Osteoblast (primary cell): ENCODE measurements at regions not wholly inside any gene's neighbourhood (a gene's known extent, or its start where the extent isn't known, plus 50 kb on each side); places are given as distances from the start of the nearest gene placed in this dataset.

ENCODE experiments used
- DNase-seq: peaks from one replicate; pipeline ENCODE4 v3.0.0; 2011; ENCODE audit warnings: low spot score, mixed read lengths; ENCODE audit not compliant: insufficient read length; ENCODE audit errors: missing footprints
- H2AFZ ChIP-seq: 2 replicates; pipeline ENCODE4 v1.6.0; 2011; ENCODE audit warnings: mild to moderate bottlenecking, low read length
- H3K27ac ChIP-seq: 2 replicates; pipeline ENCODE4 v1.5.1; 2011; ENCODE audit warnings: mild to moderate bottlenecking, low read depth, low read length, moderate library complexity
- H3K27me3 ChIP-seq: 2 replicates; pipeline ENCODE4 v1.6.0; 2012; ENCODE audit warnings: mild to moderate bottlenecking, control low read depth, inconsistent platforms, low read length, moderate library complexity; ENCODE audit not compliant: insufficient read depth
- H3K36me3 ChIP-seq: 2 replicates; pipeline ENCODE4 v1.5.1; 2011; ENCODE audit warnings: mild to moderate bottlenecking, low read length, control low read depth, moderate library complexity; ENCODE audit not compliant: insufficient read depth
- H3K4me1 ChIP-seq: 2 replicates; pipeline ENCODE4 v1.5.1; 2011; ENCODE audit warnings: mild to moderate bottlenecking, low read length, control low read depth, moderate library complexity; ENCODE audit not compliant: insufficient read depth
- H3K4me2 ChIP-seq: 2 replicates; pipeline ENCODE4 v1.6.0; 2011; ENCODE audit warnings: mild to moderate bottlenecking, low read length; ENCODE audit not compliant: insufficient read depth
- H3K4me3 ChIP-seq: fragments of 200-600 bp; sonication (generic); 3 replicates; pipeline ENCODE4 v1.5.1; 2012; ENCODE audit warnings: mild to moderate bottlenecking, low read length, inconsistent platforms; ENCODE audit not compliant: insufficient read depth
- H3K79me2 ChIP-seq: 2 replicates; pipeline ENCODE4 v1.6.0; 2012; ENCODE audit warnings: mild to moderate bottlenecking, low read length, control low read depth, inconsistent platforms; ENCODE audit not compliant: insufficient read depth
- H3K9me3 ChIP-seq: 2 replicates; pipeline ENCODE4 v1.5.1; 2011; ENCODE audit warnings: low read depth, low read length, control low read depth
- H4K20me1 ChIP-seq: 2 replicates; pipeline ENCODE4 v1.6.0; 2012; ENCODE audit warnings: mild to moderate bottlenecking, low read length, control low read depth; ENCODE audit not compliant: insufficient read depth
- CTCF ChIP-seq: IDR thresholded peaks from 2 replicates; pipeline ENCODE4 v1.5.1; 2011; ENCODE audit warnings: mild to moderate bottlenecking, low read depth, low read length, moderate library complexity; ENCODE audit errors: extremely low read depth

- no peaks in the 10 kb centered on the region for H4K20me1 ChIP-seq
- H3K9me3 ChIP-seq = no peaks in the 10 kb centered on the region
- H2AFZ ChIP-seq = no peak overlapping the region
- H3K79me2 ChIP-seq = no peaks in the 10 kb centered on the region
- H3K36me3 ChIP-seq = no peaks in the 10 kb centered on the region
- no peaks in the 10 kb centered on the region for H3K27me3 ChIP-seq
- no peak overlapping the region for H3K4me2 ChIP-seq
- H3K4me3 ChIP-seq = no peak overlapping the region
- no peak for TF ChIP-seq CTCF
- DNase-seq = no peak
- H3K4me1 ChIP-seq = peaks cover 9% of the 10 kb centered on the region
- H3K27ac ChIP-seq = no peak overlapping the region
Measured at GRCh38 chr13:74696148-74696922, 562.1 kb upstream of the KLF12 start.

GRCh38 chr13:74695021-74695800 lies 561.0 kb upstream of the KLF12 start:
- H3K27me3 ChIP-seq = no peaks in the 10 kb centered on the region
- H3K4me3 ChIP-seq = no peak overlapping the region
- H3K36me3 ChIP-seq = no peaks in the 10 kb centered on the region
- no peaks in the 10 kb centered on the region for H4K20me1 ChIP-seq
- DNase-seq = peak; percentile 36
- H3K79me2 ChIP-seq = no peaks in the 10 kb centered on the region
- H2AFZ ChIP-seq = peak overlapping the region; percentile 63
- TF ChIP-seq CTCF = no peak
- no peaks in the 10 kb centered on the region for H3K9me3 ChIP-seq
- H3K4me1 ChIP-seq = peaks cover 9% of the 10 kb centered on the region
- H3K27ac ChIP-seq = no peak overlapping the region
- H3K4me2 ChIP-seq = no peak overlapping the region

GRCh38 chr13:74687442-74688182 lies 553.4 kb upstream of the KLF12 start:
- H3K4me1 ChIP-seq = no peaks in the 10 kb centered on the region
- TF ChIP-seq CTCF = no peak
- no peaks in the 10 kb centered on the region for H4K20me1 ChIP-seq
- H3K36me3 ChIP-seq = no peaks in the 10 kb centered on the region
- no peak overlapping the region for H3K4me3 ChIP-seq
- no peaks in the 10 kb centered on the region for H3K79me2 ChIP-seq
- no peak for DNase-seq
- no peak overlapping the region for H3K4me2 ChIP-seq
- H3K27ac ChIP-seq = no peak overlapping the region
- no peak overlapping the region for H2AFZ ChIP-seq
- H3K27me3 ChIP-seq = no peaks in the 10 kb centered on the region
- H3K9me3 ChIP-seq = no peaks in the 10 kb centered on the region
